Ovary (tissue), 1 donor: ENCODE measurements at regions not wholly inside any gene's neighbourhood (a gene's known extent, or its start where the extent isn't known, plus 50 kb on each side); places are given as distances from the start of the nearest gene placed in this dataset.

Experiments used
- EP300 ChIP-seq: sonication (generic); formaldehyde crosslinking; IDR thresholded peaks from one replicate; pipeline ENCODE4 v1.6.1; 2017; ENCODE audit warnings: antibody characterized with exemption
- POLR2A ChIP-seq: fragments of 450-650 bp; IDR thresholded peaks from one replicate; pipeline ENCODE4 v1.6.1; 2017; ENCODE audit warnings: antibody characterized with exemption, mild to moderate bottlenecking, moderate library complexity

DNA sequence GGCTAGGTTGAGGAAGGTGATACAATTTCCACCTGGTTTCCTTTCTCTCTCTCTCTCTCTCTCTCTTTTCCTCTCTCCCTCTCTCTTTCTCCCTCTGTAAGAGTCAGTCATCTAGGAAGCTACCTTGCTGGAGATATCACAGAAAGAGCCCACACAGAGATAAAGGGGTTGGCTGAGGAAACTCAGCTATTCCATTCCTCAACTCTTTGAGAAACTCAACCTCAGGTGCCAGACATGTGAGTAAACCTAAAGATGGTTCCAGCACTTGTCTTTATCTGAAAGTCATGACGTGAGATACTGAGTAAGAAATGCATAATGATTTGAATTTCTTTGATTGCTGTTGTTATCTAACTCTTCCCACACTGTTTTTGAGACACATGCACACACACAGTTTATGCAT is 564.0 kb downstream of the SPOCK3 start:
- TF ChIP-seq POLR2A (no peak), EP300 (no peak)
